AG20443 (cell line): ENCODE measurements at regions not wholly inside any gene's neighbourhood (a gene's known extent, or its start where the extent isn't known, plus 50 kb on each side); places are given as distances from the start of the nearest gene placed in this dataset.
A peak's percentile ranks its signal among the peaks of the same experiment; 100 is the strongest.
"Not testable (repeated sequence)": the region's sequence is repeated elsewhere in the genome, so short reads cannot be mapped to it uniquely, and the experiment has no call there.

Experiments
- DNase-seq: peaks from one replicate; pipeline ENCODE4 v3.0.0; 2012; ENCODE audit warnings: low spot score, mixed read lengths

GRCh38 chr1:182227864-182228547 lies 163.6 kb downstream of the GLUL start:
- DNase-seq = no peak

- no peak for DNase-seq
These were observed 165.0 kb downstream of the GLUL start for GRCh38 chr1:182226618-182227017.

- DNase-seq = not testable (repeated sequence)
These were observed 164.2 kb upstream of the ZNF648 start for GRCh38 chr1:182225755-182226154.

GRCh38 chr1:182221990-182222389 lies 160.5 kb upstream of the ZNF648 start:
- DNase-seq = not testable (repeated sequence)

- DNase-seq = not testable (repeated sequence)
These were observed 159.9 kb upstream of the ZNF648 start for GRCh38 chr1:182221367-182221766.

GRCh38 chr1:182217967-182218366 lies 156.5 kb upstream of the ZNF648 start:
- DNase-seq = peak; percentile 17

- peak; percentile 56 for DNase-seq
These were observed 155.6 kb upstream of the ZNF648 start for GRCh38 chr1:182217071-182217470.

- DNase-seq = peak; percentile 31
These were observed 154.3 kb upstream of the ZNF648 start for GRCh38 chr1:182215764-182216163.

GRCh38 chr1:182213163-182213562 lies 151.7 kb upstream of the ZNF648 start:
- no peak for DNase-seq

GRCh38 chr1:182211386-182211785 lies 149.9 kb upstream of the ZNF648 start:
- DNase-seq = no peak

GRCh38 chr1:182210417-182210816 lies 148.9 kb upstream of the ZNF648 start:
- DNase-seq = no peak

GRCh38 chr1:182207300-182207699 lies 145.8 kb upstream of the ZNF648 start:
- DNase-seq = no peak

GRCh38 chr1:182206626-182207239 lies 145.2 kb upstream of the ZNF648 start:
- DNase-seq = peak; percentile 69

- no peak for DNase-seq
These were observed 144.0 kb upstream of the ZNF648 start for GRCh38 chr1:182205351-182206022.

- DNase-seq = no peak
These were observed 141.8 kb upstream of the ZNF648 start for GRCh38 chr1:182203191-182203875.

GRCh38 chr1:182201490-182201889 lies 140.0 kb upstream of the ZNF648 start:
- DNase-seq = not testable (repeated sequence)

GRCh38 chr1:182200025-182200812 lies 138.7 kb upstream of the ZNF648 start:
- DNase-seq = no peak

- no peak for DNase-seq
These were observed 136.6 kb upstream of the ZNF648 start for GRCh38 chr1:182198006-182198605.

- DNase-seq = no peak
These were observed 135.7 kb upstream of the ZNF648 start for GRCh38 chr1:182196897-182197870.

GRCh38 chr1:182195733-182196132 lies 134.2 kb upstream of the ZNF648 start:
- DNase-seq = no peak
